ENCODE measurements at regions not wholly inside any gene's neighbourhood (a gene's known extent, or its start where the extent isn't known, plus 50 kb on each side); places are given as distances from the start of the nearest gene placed in this dataset.
"Not testable (repeated sequence)": the region's sequence is repeated elsewhere in the genome, so short reads cannot be mapped to it uniquely, and the experiment has no call there.

GRCh38 chr1:113298941-113299340, 91.4 kb upstream of the MAGI3 start:
- H2BK12ac ChIP-seq (ENCODE audit: low read length in 2 of 2), result no peak overlapping the region
- H3K4me1 ChIP-seq (ENCODE audit: control insufficient read depth, insufficient read depth, low read depth, low read length), result no peaks in the 10 kb centered on the region
- H2AFZ ChIP-seq (ENCODE audit: low read depth, low read length), result no peak overlapping the region
- no peak overlapping the region for H2AK5ac ChIP-seq (ENCODE audit: low read length, severe bottlenecking)
- H3K4me2 ChIP-seq (ENCODE audit: low read length, poor library complexity, severe bottlenecking), result no peak overlapping the region
- no peak overlapping the region for H2BK120ac ChIP-seq (ENCODE audit: low read depth, low read length)
- no peak overlapping the region for H3K18ac ChIP-seq (ENCODE audit: low read depth in 1 of 2, low read length in 2 of 2)
- no peak overlapping the region for H3K27ac ChIP-seq (ENCODE audit: low read length, poor library complexity, severe bottlenecking)
- DNase-seq, result no peak
- H2BK15ac ChIP-seq (ENCODE audit: low read depth, poor library complexity, severe bottlenecking), result no peak overlapping the region
- no peaks in the 10 kb centered on the region for H3K9me3 ChIP-seq (ENCODE audit: control insufficient read depth, low read length)
- H3K23ac ChIP-seq (ENCODE audit: low read length in 2 of 2), result no peak overlapping the region
- no peak overlapping the region for H4K91ac ChIP-seq (ENCODE audit: low read length)
- no peaks in the 10 kb centered on the region for H3K36me3 ChIP-seq (ENCODE audit: control insufficient read depth in 1 of 2, insufficient read depth in 2 of 2, low read depth in 1 of 2, low read length in 2 of 2)
- no peak overlapping the region for H3K4me3 ChIP-seq (ENCODE audit: insufficient read depth in 1 of 2, low read depth in 1 of 2, low read length in 2 of 2)
- 80% methylated on average over 1 of the region's 3 CpGs for WGBS
- no peak overlapping the region for H3K9ac ChIP-seq (ENCODE audit: low read length)
- no peak overlapping the region for H3K4ac ChIP-seq (ENCODE audit: low read depth in 1 of 2, low read length in 2 of 2)
- no peaks in the 10 kb centered on the region for H3K79me1 ChIP-seq (replicated peaks; ENCODE audit: low read length, poor library complexity, severe bottlenecking)
- no peak overlapping the region for H3K14ac ChIP-seq (ENCODE audit: low read length in 2 of 2)
- peaks cover 0 to 4% of the 10 kb centered on the region in 2 experiments for H3K27me3 ChIP-seq (ENCODE audit: control insufficient read depth in 1 of 2, insufficient read depth in 1 of 2, low read length in 2 of 2)
- no peak overlapping the region for H4K8ac ChIP-seq (ENCODE audit: low read length)
- no peak overlapping the region for H2BK5ac ChIP-seq (ENCODE audit: low read depth, low read length, poor library complexity, severe bottlenecking)

DNA sequence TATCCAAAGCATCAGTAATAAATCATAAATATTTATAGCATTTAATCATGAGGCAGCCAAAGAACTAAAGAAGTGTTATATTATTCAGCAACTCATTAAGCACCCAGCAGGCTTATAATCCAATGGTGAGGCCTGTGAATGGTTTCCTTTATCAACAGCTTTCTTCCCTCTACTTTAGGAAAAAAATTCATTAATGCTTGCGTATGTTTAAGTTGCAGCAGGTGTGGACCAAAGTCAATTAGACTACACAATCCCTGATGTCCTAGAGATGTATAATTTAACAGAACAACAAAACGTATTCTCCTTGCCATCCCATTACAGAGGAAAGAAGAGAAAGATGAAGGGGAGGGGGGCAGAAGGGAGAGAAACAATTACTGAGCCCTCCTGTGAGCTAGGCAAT, 87.7 kb upstream of the MAGI3 start:
- no peak overlapping the region for H2AFZ ChIP-seq (ENCODE audit: low read depth, low read length)
- no peak overlapping the region for H3K23ac ChIP-seq (ENCODE audit: low read length in 2 of 2)

DNA sequence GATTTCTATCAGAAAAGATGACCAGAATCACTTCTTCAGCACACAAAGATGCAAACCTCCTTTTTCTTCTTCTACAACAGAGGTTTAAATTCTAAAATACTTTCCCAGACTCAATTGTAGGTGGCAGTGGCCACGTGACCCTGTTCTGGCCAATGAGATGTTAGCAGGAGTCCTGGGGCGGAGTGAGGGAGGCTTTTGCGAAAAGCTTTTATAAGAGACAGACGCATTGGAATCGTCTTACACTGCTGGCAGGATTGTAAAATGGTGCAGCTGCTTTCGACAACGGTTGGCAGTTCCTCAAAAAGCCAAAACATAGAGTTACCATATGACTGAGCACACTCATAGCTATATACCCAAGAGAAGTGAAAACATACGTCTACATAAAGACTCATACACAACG, 87.0 kb upstream of the MAGI3 start:
- H3K9me3 ChIP-seq (ENCODE audit: control insufficient read depth, low read length), result no peaks in the 10 kb centered on the region
- no peak overlapping the region for H3K4me2 ChIP-seq (ENCODE audit: low read length, poor library complexity, severe bottlenecking)
- no peak overlapping the region for H2BK15ac ChIP-seq (ENCODE audit: low read depth, poor library complexity, severe bottlenecking)
- H2AK5ac ChIP-seq (ENCODE audit: low read length, severe bottlenecking), result no peak overlapping the region
- H3K4me1 ChIP-seq (ENCODE audit: control insufficient read depth, insufficient read depth, low read depth, low read length), result no peaks in the 10 kb centered on the region
- H3K4me3 ChIP-seq (ENCODE audit: insufficient read depth in 1 of 2, low read depth in 1 of 2, low read length in 2 of 2), result no peak overlapping the region
- no peaks in the 10 kb centered on the region for H3K36me3 ChIP-seq (ENCODE audit: control insufficient read depth in 1 of 2, insufficient read depth in 2 of 2, low read depth in 1 of 2, low read length in 2 of 2)
- peaks cover 0 to 4% of the 10 kb centered on the region in 2 experiments for H3K27me3 ChIP-seq (ENCODE audit: control insufficient read depth in 1 of 2, insufficient read depth in 1 of 2, low read length in 2 of 2)
- no peak overlapping the region for H4K91ac ChIP-seq (ENCODE audit: low read length)
- 86% methylated on average over 8 of the region's 9 CpGs for WGBS
- H2AFZ ChIP-seq (ENCODE audit: low read depth, low read length), result no peak overlapping the region
- no peak overlapping the region for H2BK5ac ChIP-seq (ENCODE audit: low read depth, low read length, poor library complexity, severe bottlenecking)
- H3K4ac ChIP-seq (ENCODE audit: low read depth in 1 of 2, low read length in 2 of 2), result no peak overlapping the region
- no peak overlapping the region for H3K23ac ChIP-seq (ENCODE audit: low read length in 2 of 2)
- no peaks in the 10 kb centered on the region for H3K79me1 ChIP-seq (replicated peaks; ENCODE audit: low read length, poor library complexity, severe bottlenecking)
- H2BK12ac ChIP-seq (ENCODE audit: low read length in 2 of 2), result no peak overlapping the region
- H3K27ac ChIP-seq (ENCODE audit: low read length, poor library complexity, severe bottlenecking), result no peak overlapping the region
- H2BK120ac ChIP-seq (ENCODE audit: low read depth, low read length), result no peak overlapping the region
- no peak overlapping the region for H3K18ac ChIP-seq (ENCODE audit: low read depth in 1 of 2, low read length in 2 of 2)
- H4K8ac ChIP-seq (ENCODE audit: low read length), result no peak overlapping the region
- H3K9ac ChIP-seq (ENCODE audit: low read length), result no peak overlapping the region
- no peak overlapping the region for H3K14ac ChIP-seq (ENCODE audit: low read length in 2 of 2)
- no peak for DNase-seq

More for the DNA sequence above, 87.7 kb upstream of the MAGI3 start:
- H3K36me3 ChIP-seq (ENCODE audit: control insufficient read depth in 1 of 2, insufficient read depth in 2 of 2, low read depth in 1 of 2, low read length in 2 of 2), result no peaks in the 10 kb centered on the region
- H3K14ac ChIP-seq (ENCODE audit: low read length in 2 of 2), result no peak overlapping the region
- H3K79me1 ChIP-seq (replicated peaks; ENCODE audit: low read length, poor library complexity, severe bottlenecking), result no peaks in the 10 kb centered on the region
- no peaks in the 10 kb centered on the region for H3K4me1 ChIP-seq (ENCODE audit: control insufficient read depth, insufficient read depth, low read depth, low read length)
- no peak overlapping the region for H2AK5ac ChIP-seq (ENCODE audit: low read length, severe bottlenecking)
- no peak overlapping the region for H2BK15ac ChIP-seq (ENCODE audit: low read depth, poor library complexity, severe bottlenecking)
- no peak overlapping the region for H2BK12ac ChIP-seq (ENCODE audit: low read length in 2 of 2)
- no peaks in the 10 kb centered on the region for H3K9me3 ChIP-seq (ENCODE audit: control insufficient read depth, low read length)
- no CpG with 5 or more reads among the region's 2 CpGs for WGBS
- H4K8ac ChIP-seq (ENCODE audit: low read length), result no peak overlapping the region
- no peak overlapping the region for H2BK5ac ChIP-seq (ENCODE audit: low read depth, low read length, poor library complexity, severe bottlenecking)
- H3K4ac ChIP-seq (ENCODE audit: low read depth in 1 of 2, low read length in 2 of 2), result no peak overlapping the region
- H3K4me3 ChIP-seq (ENCODE audit: insufficient read depth in 1 of 2, low read depth in 1 of 2, low read length in 2 of 2), result no peak overlapping the region
- H3K18ac ChIP-seq (ENCODE audit: low read depth in 1 of 2, low read length in 2 of 2), result no peak overlapping the region
- no peak for DNase-seq
- H3K27ac ChIP-seq (ENCODE audit: low read length, poor library complexity, severe bottlenecking), result no peak overlapping the region
- H3K27me3 ChIP-seq (ENCODE audit: control insufficient read depth in 1 of 2, insufficient read depth in 1 of 2, low read length in 2 of 2), result peaks cover 0 to 4% of the 10 kb centered on the region in 2 experiments
- H3K9ac ChIP-seq (ENCODE audit: low read length), result no peak overlapping the region
- H2BK120ac ChIP-seq (ENCODE audit: low read depth, low read length), result no peak overlapping the region
- H3K4me2 ChIP-seq (ENCODE audit: low read length, poor library complexity, severe bottlenecking), result no peak overlapping the region
- H4K91ac ChIP-seq (ENCODE audit: low read length), result no peak overlapping the region

GRCh38 chr1:113305029-113305428, 85.3 kb upstream of the MAGI3 start:
- H4K91ac ChIP-seq (ENCODE audit: low read length); H2BK15ac ChIP-seq (ENCODE audit: low read depth, poor library complexity, severe bottlenecking); H3K4ac ChIP-seq (ENCODE audit: low read depth in 1 of 2, low read length in 2 of 2); H4K8ac ChIP-seq (ENCODE audit: low read length); H3K27me3 ChIP-seq (ENCODE audit: control insufficient read depth in 1 of 2, insufficient read depth in 1 of 2, low read length in 2 of 2); H2BK5ac ChIP-seq (ENCODE audit: low read depth, low read length, poor library complexity, severe bottlenecking); H3K14ac ChIP-seq (ENCODE audit: low read length in 2 of 2); H2AFZ ChIP-seq (ENCODE audit: low read depth, low read length); H3K9ac ChIP-seq (ENCODE audit: low read length); H3K4me1 ChIP-seq (ENCODE audit: control insufficient read depth, insufficient read depth, low read depth, low read length); H3K36me3 ChIP-seq (ENCODE audit: control insufficient read depth in 1 of 2, insufficient read depth in 2 of 2, low read depth in 1 of 2, low read length in 2 of 2); H3K4me2 ChIP-seq (ENCODE audit: low read length, poor library complexity, severe bottlenecking); H2BK12ac ChIP-seq (ENCODE audit: low read length in 2 of 2); H3K27ac ChIP-seq (ENCODE audit: low read length, poor library complexity, severe bottlenecking); DNase-seq; H3K18ac ChIP-seq (ENCODE audit: low read depth in 1 of 2, low read length in 2 of 2); H3K23ac ChIP-seq (ENCODE audit: low read length in 2 of 2); H2AK5ac ChIP-seq (ENCODE audit: low read length, severe bottlenecking); H3K79me1 ChIP-seq (replicated peaks; ENCODE audit: low read length, poor library complexity, severe bottlenecking); H3K4me3 ChIP-seq (ENCODE audit: insufficient read depth in 1 of 2, low read depth in 1 of 2, low read length in 2 of 2); H2BK120ac ChIP-seq (ENCODE audit: low read depth, low read length); H3K9me3 ChIP-seq (ENCODE audit: control insufficient read depth, low read length): not testable (repeated sequence)
- WGBS, result no CpG with 5 or more reads among the region's 4 CpGs

Data from mesenchymal stem cell (in vitro differentiated cells and primary cell).